Osteoblast (primary cell): ENCODE measurements at regions not wholly inside any gene's neighbourhood (a gene's known extent, or its start where the extent isn't known, plus 50 kb on each side); places are given as distances from the start of the nearest gene placed in this dataset.

Experiments
- DNase-seq: peaks from one replicate; pipeline ENCODE4 v3.0.0; 2011; ENCODE audit warnings: low spot score, mixed read lengths; ENCODE audit not compliant: insufficient read length; ENCODE audit errors: missing footprints
- H2AFZ ChIP-seq: 2 replicates; pipeline ENCODE4 v1.6.0; 2011; ENCODE audit warnings: mild to moderate bottlenecking, low read length
- H3K27ac ChIP-seq: 2 replicates; pipeline ENCODE4 v1.5.1; 2011; ENCODE audit warnings: mild to moderate bottlenecking, low read depth, low read length, moderate library complexity
- H3K27me3 ChIP-seq: 2 replicates; pipeline ENCODE4 v1.6.0; 2012; ENCODE audit warnings: mild to moderate bottlenecking, control low read depth, inconsistent platforms, low read length, moderate library complexity; ENCODE audit not compliant: insufficient read depth
- H3K36me3 ChIP-seq: 2 replicates; pipeline ENCODE4 v1.5.1; 2011; ENCODE audit warnings: mild to moderate bottlenecking, low read length, control low read depth, moderate library complexity; ENCODE audit not compliant: insufficient read depth
- H3K4me1 ChIP-seq: 2 replicates; pipeline ENCODE4 v1.5.1; 2011; ENCODE audit warnings: mild to moderate bottlenecking, low read length, control low read depth, moderate library complexity; ENCODE audit not compliant: insufficient read depth
- H3K4me2 ChIP-seq: 2 replicates; pipeline ENCODE4 v1.6.0; 2011; ENCODE audit warnings: mild to moderate bottlenecking, low read length; ENCODE audit not compliant: insufficient read depth
- H3K4me3 ChIP-seq: fragments of 200-600 bp; sonication (generic); 3 replicates; pipeline ENCODE4 v1.5.1; 2012; ENCODE audit warnings: mild to moderate bottlenecking, low read length, inconsistent platforms; ENCODE audit not compliant: insufficient read depth
- H3K79me2 ChIP-seq: 2 replicates; pipeline ENCODE4 v1.6.0; 2012; ENCODE audit warnings: mild to moderate bottlenecking, low read length, control low read depth, inconsistent platforms; ENCODE audit not compliant: insufficient read depth
- H3K9me3 ChIP-seq: 2 replicates; pipeline ENCODE4 v1.5.1; 2011; ENCODE audit warnings: low read depth, low read length, control low read depth
- H4K20me1 ChIP-seq: 2 replicates; pipeline ENCODE4 v1.6.0; 2012; ENCODE audit warnings: mild to moderate bottlenecking, low read length, control low read depth; ENCODE audit not compliant: insufficient read depth
- TF ChIP-seq, protein P1 (sequence below): IDR thresholded peaks from 2 replicates; pipeline ENCODE4 v1.5.1; 2011; ENCODE audit warnings: mild to moderate bottlenecking, low read depth, low read length, moderate library complexity; ENCODE audit errors: extremely low read depth

DNA sequence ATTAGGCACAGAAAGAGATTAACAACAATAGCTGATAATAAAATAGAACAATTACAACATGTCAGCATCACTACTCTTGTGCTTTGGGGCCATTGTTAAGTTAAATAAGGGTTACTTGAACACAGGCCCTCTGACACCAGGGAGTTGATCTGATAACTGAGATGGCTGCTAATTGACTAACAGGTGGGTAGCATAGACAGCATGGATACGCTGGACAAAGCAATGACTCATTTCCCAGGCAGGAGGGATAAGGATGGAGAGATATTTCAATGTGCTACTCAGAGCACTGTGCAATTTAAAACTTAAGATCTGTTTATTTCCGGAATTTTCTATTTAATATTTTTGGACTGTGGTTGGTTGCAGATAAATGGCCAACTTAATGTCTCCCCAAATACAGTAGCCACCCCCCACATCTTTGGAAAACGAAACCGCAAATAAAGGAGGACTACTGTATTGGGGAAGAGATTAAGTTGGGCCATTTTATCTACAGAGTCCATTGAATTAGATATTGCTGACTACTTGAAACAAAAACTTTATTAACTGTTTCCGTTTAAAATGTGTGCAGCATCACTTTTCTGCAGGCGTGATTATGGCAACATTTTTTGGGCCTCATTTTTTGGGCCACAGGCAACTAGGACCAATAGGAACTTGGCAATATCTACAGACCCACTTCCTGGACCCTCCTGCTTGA, 200.6 kb upstream of the KLF3 start:
- H3K36me3 ChIP-seq: no peaks in the 10 kb centered on the region
- peaks cover 4% of the 10 kb centered on the region for H3K27me3 ChIP-seq
- no peaks in the 10 kb centered on the region for H3K4me1 ChIP-seq
- TF ChIP-seq, protein P1, sequence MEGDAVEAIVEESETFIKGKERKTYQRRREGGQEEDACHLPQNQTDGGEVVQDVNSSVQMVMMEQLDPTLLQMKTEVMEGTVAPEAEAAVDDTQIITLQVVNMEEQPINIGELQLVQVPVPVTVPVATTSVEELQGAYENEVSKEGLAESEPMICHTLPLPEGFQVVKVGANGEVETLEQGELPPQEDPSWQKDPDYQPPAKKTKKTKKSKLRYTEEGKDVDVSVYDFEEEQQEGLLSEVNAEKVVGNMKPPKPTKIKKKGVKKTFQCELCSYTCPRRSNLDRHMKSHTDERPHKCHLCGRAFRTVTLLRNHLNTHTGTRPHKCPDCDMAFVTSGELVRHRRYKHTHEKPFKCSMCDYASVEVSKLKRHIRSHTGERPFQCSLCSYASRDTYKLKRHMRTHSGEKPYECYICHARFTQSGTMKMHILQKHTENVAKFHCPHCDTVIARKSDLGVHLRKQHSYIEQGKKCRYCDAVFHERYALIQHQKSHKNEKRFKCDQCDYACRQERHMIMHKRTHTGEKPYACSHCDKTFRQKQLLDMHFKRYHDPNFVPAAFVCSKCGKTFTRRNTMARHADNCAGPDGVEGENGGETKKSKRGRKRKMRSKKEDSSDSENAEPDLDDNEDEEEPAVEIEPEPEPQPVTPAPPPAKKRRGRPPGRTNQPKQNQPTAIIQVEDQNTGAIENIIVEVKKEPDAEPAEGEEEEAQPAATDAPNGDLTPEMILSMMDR: no peak
- no peak overlapping the region for H3K27ac ChIP-seq
- DNase-seq: no peak
- no peak overlapping the region for H3K4me2 ChIP-seq
- H3K9me3 ChIP-seq: no peaks in the 10 kb centered on the region
- H3K79me2 ChIP-seq: no peaks in the 10 kb centered on the region
- no peak overlapping the region for H2AFZ ChIP-seq
- no peak overlapping the region for H3K4me3 ChIP-seq
- no peaks in the 10 kb centered on the region for H4K20me1 ChIP-seq

DNA sequence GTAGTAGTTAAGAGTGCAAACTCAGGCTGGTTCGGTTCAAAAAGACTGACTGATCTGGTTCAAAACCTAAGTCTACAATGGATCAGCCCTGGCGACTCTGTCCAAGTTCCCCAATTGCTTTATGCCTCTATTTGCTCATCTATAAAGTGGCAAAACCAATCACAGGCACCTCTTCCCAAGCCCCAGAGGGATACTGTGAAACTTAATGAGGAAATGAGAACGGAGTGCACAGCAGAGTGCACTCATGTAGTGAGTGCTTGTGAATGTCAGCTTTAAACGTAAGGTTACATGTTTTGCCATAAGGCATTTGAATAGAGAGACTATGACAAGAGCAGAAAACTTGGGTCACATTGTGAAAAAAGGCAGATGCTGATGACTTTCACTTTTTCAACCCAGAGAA, 199.7 kb upstream of the KLF3 start:
- H3K4me3 ChIP-seq: no peak overlapping the region
- no peaks in the 10 kb centered on the region for H3K9me3 ChIP-seq
- no peaks in the 10 kb centered on the region for H3K4me1 ChIP-seq
- H3K4me2 ChIP-seq: no peak overlapping the region
- H3K36me3 ChIP-seq: no peaks in the 10 kb centered on the region
- H2AFZ ChIP-seq: no peak overlapping the region
- H3K27ac ChIP-seq: no peak overlapping the region
- no peaks in the 10 kb centered on the region for H4K20me1 ChIP-seq
- DNase-seq: peak; percentile 23
- peaks cover 2% of the 10 kb centered on the region for H3K27me3 ChIP-seq
- TF ChIP-seq, protein P1: no peak
- H3K79me2 ChIP-seq: no peaks in the 10 kb centered on the region

DNA sequence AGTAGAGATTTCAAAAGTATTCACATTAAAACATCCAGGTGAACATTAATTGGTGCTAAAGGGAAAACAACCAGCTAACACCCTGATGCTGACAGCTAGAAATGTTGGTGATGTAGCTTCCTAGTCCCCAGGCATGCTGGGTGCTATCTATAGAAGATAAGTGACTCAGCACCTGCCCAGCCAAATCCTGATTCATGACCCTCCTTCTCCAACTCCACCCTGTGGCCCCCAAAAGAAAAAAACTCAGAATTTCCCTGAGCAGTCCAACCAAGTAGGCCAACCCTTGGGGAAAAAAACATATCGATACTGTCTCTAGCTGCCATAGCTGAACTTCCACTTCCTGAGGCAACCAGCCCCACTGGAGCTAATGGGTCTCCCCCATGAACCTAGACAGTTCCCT, 197.6 kb upstream of the KLF3 start:
- Histone ChIP-seq H3K27me3 (no peaks in the 10 kb centered on the region), H3K4me1 (no peaks in the 10 kb centered on the region), H2AFZ (no peak overlapping the region), H3K27ac (no peak overlapping the region), H3K4me3 (no peak overlapping the region), H3K9me3 (no peaks in the 10 kb centered on the region), H3K4me2 (no peak overlapping the region), H3K36me3 (no peaks in the 10 kb centered on the region), H3K79me2 (no peaks in the 10 kb centered on the region), H4K20me1 (no peaks in the 10 kb centered on the region)
- TF ChIP-seq, protein P1: no peak
- DNase-seq: peak; percentile 32

DNA sequence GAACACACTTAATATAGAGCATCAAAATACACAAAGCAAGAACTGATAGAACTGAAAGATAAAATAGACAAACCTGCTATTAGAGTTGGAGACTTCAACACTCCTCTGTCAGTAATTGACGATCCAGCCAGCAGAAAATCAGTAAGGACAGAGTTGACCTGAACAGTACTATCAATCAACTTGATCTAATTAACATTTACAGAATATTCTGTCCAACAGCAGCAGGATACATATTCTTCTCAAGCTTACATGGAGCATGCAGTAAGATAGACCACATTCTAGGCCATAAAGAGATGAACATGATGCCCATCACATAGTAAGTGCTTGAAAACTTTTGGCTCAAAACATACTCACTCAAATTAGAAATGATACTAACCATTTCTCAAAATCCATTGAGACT, 196.7 kb upstream of the KLF3 start:
- H3K4me1 ChIP-seq: no peaks in the 10 kb centered on the region
- no peak overlapping the region for H2AFZ ChIP-seq
- H3K27me3 ChIP-seq: no peaks in the 10 kb centered on the region
- H3K79me2 ChIP-seq: no peaks in the 10 kb centered on the region
- TF ChIP-seq, protein P1: no peak
- H3K27ac ChIP-seq: no peak overlapping the region
- no peaks in the 10 kb centered on the region for H3K9me3 ChIP-seq
- H4K20me1 ChIP-seq: no peaks in the 10 kb centered on the region
- no peak for DNase-seq
- H3K4me3 ChIP-seq: no peak overlapping the region
- H3K4me2 ChIP-seq: no peak overlapping the region
- H3K36me3 ChIP-seq: no peaks in the 10 kb centered on the region
